Adipocyte (in vitro differentiated cells): ENCODE measurements at regions not wholly inside any gene's neighbourhood (a gene's known extent, or its start where the extent isn't known, plus 50 kb on each side); places are given as distances from the start of the nearest gene placed in this dataset.
"Not testable (repeated sequence)": the region's sequence is repeated elsewhere in the genome, so short reads cannot be mapped to it uniquely, and the experiment has no call there.

ENCODE experiments used
- DNase-seq: peaks from one replicate; pipeline ENCODE4 v3.0.0-alpha.2; 2015; ENCODE audit warnings: low read depth
- H3K27me3 ChIP-seq: replicated peaks from 2 replicates; pipeline ENCODE4 v1.7.0; 2013; ENCODE audit warnings: mild to moderate bottlenecking, low read length, moderate library complexity; ENCODE audit not compliant: control insufficient read depth, insufficient read depth
- H3K36me3 ChIP-seq: 2 replicates; pipeline ENCODE4 v1.7.0; 2013; ENCODE audit warnings: low read length, mild to moderate bottlenecking, moderate library complexity; ENCODE audit not compliant: control insufficient read depth, insufficient read depth, severe bottlenecking
- H3K4me1 ChIP-seq: 2 replicates; pipeline ENCODE4 v1.7.0; 2013; ENCODE audit warnings: mild to moderate bottlenecking, low read length, moderate library complexity; ENCODE audit not compliant: control insufficient read depth, insufficient read depth
- H3K4me3 ChIP-seq: 2 replicates; pipeline ENCODE4 v1.7.0; 2013; ENCODE audit warnings: mild to moderate bottlenecking, low read length, moderate library complexity
- H3K9ac ChIP-seq: 2 replicates; pipeline ENCODE4 v1.7.0; 2013; ENCODE audit warnings: mild to moderate bottlenecking, low read length, moderate library complexity
- H3K9me3 ChIP-seq: 2 replicates; pipeline ENCODE4 v1.7.0; 2013; ENCODE audit warnings: mild to moderate bottlenecking, low read length, moderate library complexity; ENCODE audit not compliant: control insufficient read depth

DNA sequence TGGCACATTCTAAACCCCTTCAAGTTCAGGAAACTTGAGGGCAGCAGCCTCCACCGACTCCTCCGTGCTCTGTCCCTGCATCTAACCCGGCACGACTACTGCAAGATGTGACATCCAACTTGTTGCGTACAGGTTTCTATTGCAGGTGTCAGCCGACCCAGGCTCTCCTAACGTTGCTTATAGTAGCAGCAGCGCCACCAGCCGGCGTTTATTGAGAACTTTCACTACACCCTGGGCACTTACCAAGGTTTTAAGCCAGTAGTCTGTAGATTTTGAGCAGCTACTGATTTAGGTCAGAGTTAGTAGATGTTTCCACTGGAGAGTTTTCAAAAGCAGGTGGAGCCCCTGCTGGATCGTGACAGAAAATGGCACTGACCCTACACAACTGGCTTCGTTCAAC, 162.2 kb upstream of the PRKX start:
- not testable (repeated sequence) for DNase-seq

GRCh38 chrX:3872226-3872879, 158.9 kb upstream of the PRKX start:
- H3K4me3 ChIP-seq, H3K4me1 ChIP-seq, H3K36me3 ChIP-seq, H3K9me3 ChIP-seq, H3K27me3 ChIP-seq, H3K9ac ChIP-seq, DNase-seq: not testable (repeated sequence)

More for the DNA sequence above, 162.2 kb upstream of the PRKX start:
- H3K9ac ChIP-seq, H3K4me3 ChIP-seq, H3K9me3 ChIP-seq, H3K36me3 ChIP-seq, H3K4me1 ChIP-seq, H3K27me3 ChIP-seq: not testable (repeated sequence)

DNA sequence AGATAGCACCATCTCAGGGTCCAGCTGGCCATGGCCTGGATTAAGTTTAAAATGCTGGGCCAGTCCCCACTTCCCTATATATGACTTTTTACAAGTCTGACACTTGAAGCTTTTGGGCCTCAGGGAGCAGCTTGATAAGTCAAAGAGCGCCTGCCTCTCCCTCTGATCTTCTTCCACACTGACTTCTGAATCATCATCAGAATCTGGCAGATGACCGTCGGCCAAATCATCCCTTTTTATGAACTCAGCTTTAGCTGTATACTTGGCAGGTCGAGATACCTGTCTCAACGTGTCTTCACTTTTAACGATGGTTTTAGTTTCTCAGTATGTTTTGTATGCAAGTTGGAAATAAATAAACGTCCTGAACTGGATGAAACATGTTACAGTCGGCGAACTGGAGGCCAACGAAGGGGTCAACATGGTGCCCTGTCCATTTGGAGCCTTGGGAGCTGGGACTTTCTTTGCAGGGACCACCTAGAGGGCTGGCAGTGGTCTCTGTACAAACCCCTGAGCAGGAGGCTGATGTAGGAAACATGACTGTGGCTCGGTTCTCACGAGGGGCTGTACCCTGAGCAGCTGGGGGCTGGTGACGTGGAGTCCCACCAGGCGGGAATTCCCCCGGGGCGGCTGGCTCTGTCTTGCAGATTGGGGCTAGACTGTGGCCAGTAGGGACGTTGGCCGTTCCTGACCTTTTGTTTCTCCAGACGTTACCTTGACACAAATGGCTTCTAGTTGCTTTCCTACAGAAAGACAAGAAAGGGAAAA, 153.8 kb upstream of the PRKX start:
- not testable (repeated sequence) for H3K4me1 ChIP-seq, DNase-seq, H3K9ac ChIP-seq

DNA sequence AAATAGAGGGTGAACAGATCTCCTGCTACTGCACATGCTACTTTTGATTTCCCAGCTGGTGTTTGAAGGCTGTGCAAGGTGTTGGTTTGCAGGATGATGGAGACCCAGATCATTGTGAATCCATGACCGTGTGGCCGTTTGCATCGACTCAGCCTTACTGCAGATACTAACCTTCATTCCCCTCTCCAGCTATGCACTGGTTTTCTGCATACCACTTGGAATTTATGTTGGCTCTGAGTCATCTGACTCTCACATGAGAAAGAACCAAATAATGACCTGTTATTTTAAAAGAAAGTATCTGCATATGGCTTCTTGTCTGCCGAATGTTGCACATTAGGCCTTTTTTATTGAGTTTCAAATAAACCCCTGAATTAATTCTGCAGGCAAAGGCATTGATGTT, 144.9 kb upstream of the PRKX start:
- not testable (repeated sequence) for H3K27me3 ChIP-seq, H3K9ac ChIP-seq, H3K9me3 ChIP-seq, H3K4me1 ChIP-seq, DNase-seq, H3K36me3 ChIP-seq, H3K4me3 ChIP-seq

More for the DNA sequence above, 153.8 kb upstream of the PRKX start:
- not testable (repeated sequence) for H3K27me3 ChIP-seq, H3K4me3 ChIP-seq, H3K9me3 ChIP-seq, H3K36me3 ChIP-seq

DNA sequence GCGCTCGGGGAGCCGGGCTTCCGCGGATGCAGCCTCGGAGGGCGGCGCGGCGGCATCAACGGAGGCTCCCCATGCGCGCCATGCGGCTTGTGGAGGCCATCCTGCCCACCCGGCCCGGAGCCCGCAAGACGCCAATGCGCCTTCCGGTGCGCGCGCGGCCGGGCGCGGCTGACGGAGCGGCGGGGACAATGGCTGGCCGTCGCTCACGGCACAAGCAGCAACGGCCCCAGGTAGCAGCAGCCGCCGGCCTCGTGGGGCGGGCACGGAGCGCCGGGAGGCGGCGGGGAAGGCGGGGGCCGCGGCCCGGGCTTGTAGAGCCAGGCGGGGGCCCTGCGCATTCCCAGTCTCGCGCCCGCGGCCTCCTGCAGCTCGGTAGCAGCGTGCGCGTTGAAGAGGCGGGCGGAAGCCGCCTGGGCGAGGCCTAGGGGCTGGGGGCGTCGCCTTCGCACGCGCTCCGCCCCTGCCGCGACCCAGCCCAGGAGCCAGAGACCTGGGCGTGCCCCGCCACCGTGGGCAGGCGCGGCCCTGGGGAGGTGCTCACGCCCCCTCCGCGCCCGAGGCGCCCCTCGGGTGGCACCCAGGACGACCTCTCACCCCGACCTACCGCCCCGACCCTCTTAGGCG, 130.2 kb upstream of the PRKX start:
- H3K36me3 ChIP-seq, DNase-seq, H3K27me3 ChIP-seq, H3K4me3 ChIP-seq, H3K9ac ChIP-seq, H3K9me3 ChIP-seq, H3K4me1 ChIP-seq: not testable (repeated sequence)

DNA sequence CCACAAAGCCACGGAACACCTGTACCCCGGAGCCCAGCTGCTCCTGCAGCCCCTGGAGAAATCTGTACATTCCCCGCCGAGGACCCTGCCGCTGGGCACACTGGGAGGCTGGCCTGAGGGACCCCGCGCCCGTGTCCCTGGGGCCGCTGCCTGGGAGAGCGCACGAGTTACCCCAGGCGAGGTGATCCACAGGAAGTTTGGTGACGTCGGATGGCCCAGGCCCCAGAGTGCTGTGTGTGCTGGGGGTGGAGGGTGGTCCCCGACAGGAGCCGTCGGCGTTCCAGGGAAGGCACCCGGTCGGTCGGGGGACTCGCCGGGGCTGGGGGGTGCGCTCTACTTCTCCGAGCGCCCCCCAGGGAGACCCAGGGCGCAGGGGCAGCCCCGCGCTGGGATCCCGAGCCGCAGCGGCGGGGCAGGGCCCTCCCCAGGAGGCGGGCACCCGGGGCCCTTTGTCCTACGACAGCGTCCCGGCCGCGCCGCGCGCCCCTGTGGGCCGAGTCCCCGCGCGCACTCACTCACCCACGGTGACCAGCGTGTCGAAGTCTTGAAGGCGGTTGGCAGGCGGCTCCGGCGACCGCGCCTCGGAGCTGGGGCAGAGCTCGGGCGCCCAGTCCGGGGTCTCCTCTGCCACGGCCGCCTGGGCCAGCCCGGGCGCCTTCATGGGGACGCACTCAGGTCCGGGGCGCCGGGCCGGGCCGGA, 129.5 kb upstream of the PRKX start:
- H3K4me1 ChIP-seq, H3K4me3 ChIP-seq, H3K27me3 ChIP-seq, H3K9ac ChIP-seq, DNase-seq, H3K36me3 ChIP-seq, H3K9me3 ChIP-seq: not testable (repeated sequence)

DNA sequence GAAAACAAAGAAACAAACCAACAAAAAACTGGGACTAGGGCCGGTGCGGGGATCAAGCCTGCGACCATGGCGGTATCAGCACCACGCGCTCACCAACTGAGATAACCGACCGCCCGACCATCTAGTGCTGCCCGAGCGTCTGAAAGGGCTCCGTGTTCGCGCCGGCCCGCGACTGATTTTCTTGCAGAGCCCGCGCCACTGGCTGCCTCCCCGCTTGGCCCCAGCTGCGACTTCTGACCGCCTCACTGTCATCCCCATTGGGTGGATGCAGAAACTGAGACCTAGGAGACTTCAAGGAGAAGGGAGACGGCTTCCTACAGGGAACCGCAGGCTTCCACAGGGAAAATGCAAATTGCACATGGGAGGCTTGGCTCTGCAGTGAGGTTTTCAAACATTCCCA, 125.3 kb upstream of the PRKX start:
- not testable (repeated sequence) for H3K4me1 ChIP-seq, H3K36me3 ChIP-seq, H3K4me3 ChIP-seq, H3K9ac ChIP-seq, H3K27me3 ChIP-seq, H3K9me3 ChIP-seq, DNase-seq

DNA sequence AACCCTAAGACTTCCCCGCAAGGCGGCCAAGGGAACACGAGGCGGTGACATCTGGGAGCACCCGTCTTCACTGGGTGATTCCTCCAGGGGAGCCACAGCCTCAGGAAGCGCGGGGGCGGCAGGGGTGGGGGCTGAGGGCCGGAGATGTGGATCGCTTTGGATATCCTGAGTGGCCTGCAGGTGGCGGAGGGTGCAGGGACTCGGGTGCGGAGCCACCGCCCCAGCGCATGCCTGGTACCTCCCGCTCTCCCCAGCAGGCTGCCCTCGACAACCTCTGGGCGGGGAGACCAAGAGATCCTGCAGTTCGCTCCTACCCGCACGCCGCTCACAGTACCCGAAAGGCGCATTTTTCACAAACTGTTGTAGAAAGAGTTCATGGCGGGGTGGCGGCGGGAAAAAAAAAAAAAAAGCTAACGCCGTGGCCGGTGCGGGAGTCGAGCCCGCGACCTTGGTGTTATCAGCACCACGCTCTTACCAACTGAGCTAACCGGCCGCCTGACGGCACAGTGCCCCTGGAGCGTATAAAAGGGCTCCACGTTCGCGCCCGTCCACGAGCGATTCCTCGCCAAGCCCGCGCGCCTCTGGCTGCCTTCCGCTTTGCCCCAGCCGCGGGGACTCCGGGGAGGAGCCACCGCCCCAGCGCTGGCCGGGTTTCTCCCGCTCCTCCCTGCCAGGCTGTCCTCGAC, 124.7 kb upstream of the PRKX start:
- not testable (repeated sequence) for H3K36me3 ChIP-seq, DNase-seq

DNA sequence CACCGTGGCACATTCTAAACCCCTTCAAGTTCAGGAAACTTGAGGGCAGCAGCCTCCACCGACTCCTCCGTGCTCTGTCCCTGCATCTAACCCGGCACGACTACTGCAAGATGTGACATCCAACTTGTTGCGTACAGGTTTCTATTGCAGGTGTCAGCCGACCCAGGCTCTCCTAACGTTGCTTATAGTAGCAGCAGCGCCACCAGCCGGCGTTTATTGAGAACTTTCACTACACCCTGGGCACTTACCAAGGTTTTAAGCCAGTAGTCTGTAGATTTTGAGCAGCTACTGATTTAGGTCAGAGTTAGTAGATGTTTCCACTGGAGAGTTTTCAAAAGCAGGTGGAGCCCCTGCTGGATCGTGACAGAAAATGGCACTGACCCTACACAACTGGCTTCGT, 123.8 kb upstream of the PRKX start:
- not testable (repeated sequence) for DNase-seq, H3K4me1 ChIP-seq

More for the DNA sequence above, 124.7 kb upstream of the PRKX start:
- H3K9ac ChIP-seq, H3K4me1 ChIP-seq, H3K9me3 ChIP-seq, H3K4me3 ChIP-seq, H3K27me3 ChIP-seq: not testable (repeated sequence)

GRCh38 chrX:3833761-3834542, 120.5 kb upstream of the PRKX start:
- DNase-seq, H3K9me3 ChIP-seq, H3K9ac ChIP-seq, H3K27me3 ChIP-seq, H3K36me3 ChIP-seq, H3K4me3 ChIP-seq, H3K4me1 ChIP-seq: not testable (repeated sequence)

More for the DNA sequence above, 123.8 kb upstream of the PRKX start:
- H3K9me3 ChIP-seq, H3K9ac ChIP-seq, H3K4me3 ChIP-seq, H3K36me3 ChIP-seq, H3K27me3 ChIP-seq: not testable (repeated sequence)
